ENCODE measurements at regions not wholly inside any gene's neighbourhood (a gene's known extent, or its start where the extent isn't known, plus 50 kb on each side); places are given as distances from the start of the nearest gene placed in this dataset.

GRCh38 chr6:7479801-7480266 lies 61.6 kb upstream of the DSP start:
- BruUV-seq (replicated peaks) = no TSS peak
- Histone ChIP-seq H3K9ac (ENCODE audit: insufficient read depth in 1 of 2, low read depth in 2 of 2, low read length in 2 of 2) (no peak overlapping the region), H3K36me3 (ENCODE audit: control insufficient read depth, insufficient read depth, low read length) (no peaks in the 10 kb centered on the region), H3K9me1 (ENCODE audit: control insufficient read depth, insufficient read depth, low read length) (no peaks in the 10 kb centered on the region), H3K4me2 (ENCODE audit: insufficient read depth, low read length) (peak overlapping the region; percentile 28), H4K20me1 (replicated peaks; ENCODE audit: control insufficient read depth, insufficient read depth, low read length) (no peaks in the 10 kb centered on the region), H2AFZ (ENCODE audit: low read depth, low read length) (0 out of 2 replicates have a peak overlapping the region, but pooled peaks have one; percentile 11), H3K4me1 (replicated peaks in 1 of 2; ENCODE audit: control insufficient read depth in 2 of 2, insufficient read depth in 2 of 2, low read length in 2 of 2) (peaks cover 4 to 5% of the 10 kb centered on the region in 2 experiments; a peak in 1 of 5 replicates), H3K27me3 (ENCODE audit: control insufficient read depth in 2 of 2, insufficient read depth in 2 of 2, low read length in 2 of 2) (peaks cover 33 to 53% of the 10 kb centered on the region in 2 experiments), H3K27ac (ENCODE audit: extremely low read depth, low read depth, low read length) (no peak overlapping the region), H3K79me2 (ENCODE audit: control insufficient read depth, insufficient read depth, low read length) (no peaks in the 10 kb centered on the region), H3K4me3 (no peak overlapping the region), H3K9me3 (replicated peaks; ENCODE audit: control insufficient read depth, insufficient read depth, low read depth, low read length) (no peaks in the 10 kb centered on the region)
- in situ Hi-C loops (cut with MboI) (no loop called here), intact Hi-C loops (cut with micrococcal nuclease) (no loop called here)
- DNase-seq (ENCODE audit: extremely low read depth in 1 of 4, low spot score in 3 of 4) = peak in 1 of 4 experiments; percentile 21
- CTCF ChIA-PET (ENCODE audit: low intra/inter-chr PET ratio) = no interaction called here
- ATAC-seq = peak; percentile 49
- POLR2A ChIA-PET = interaction anchor here (0.6 kb wide), 1 partner anchor 44 kb away, joined by 3 read pairs; no protein-coding TSS in a partner anchor
- 10% methylated on average over 12 of the region's 12 CpGs for WGBS (ENCODE audit: insufficient coverage, low coverage, missing lambda C conversion rate)
- FAIRE-seq = peak; percentile 44
- TF ChIP-seq TOE1 (IDR thresholded peaks at IDR 0.05; ENCODE audit: borderline replicate concordance) (no peak), TOE1 (CRISPR knock-in tag; IDR thresholded peaks at IDR 0.05; ENCODE audit: borderline replicate concordance, low read depth) (no peak), NBN (IDR thresholded peaks at IDR 0.05; ENCODE audit: low read depth) (no peak), E2F3 (CRISPR knock-in tag; IDR thresholded peaks at IDR 0.05) (no peak), ARID2 (IDR thresholded peaks at IDR 0.05) (no peak), FOS (IDR thresholded peaks at IDR 0.05; ENCODE audit: extremely low read depth, insufficient read length) (no peak), ID3 (CRISPR knock-in tag; IDR thresholded peaks at IDR 0.05) (no peak), ID3 (tag; IDR thresholded peaks at IDR 0.05) (no peak), SP2 (IDR thresholded peaks at IDR 0.05; ENCODE audit: extremely low read depth, low read depth, low read length, poor library complexity, severe bottlenecking) (no peak), MEIS2 (IDR thresholded peaks at IDR 0.05; ENCODE audit: partially characterized antibody) (peak; percentile 35), ZFX (CRISPR knock-in tag; IDR thresholded peaks at IDR 0.05) (no peak), HDAC3 (IDR thresholded peaks at IDR 0.05; ENCODE audit: borderline replicate concordance, partially characterized antibody) (no peak), PCBP1 (IDR thresholded peaks at IDR 0.05; ENCODE audit: low read depth, low read length, poor library complexity, severe bottlenecking) (no peak)
- TF ChIP-seq, protein P1, sequence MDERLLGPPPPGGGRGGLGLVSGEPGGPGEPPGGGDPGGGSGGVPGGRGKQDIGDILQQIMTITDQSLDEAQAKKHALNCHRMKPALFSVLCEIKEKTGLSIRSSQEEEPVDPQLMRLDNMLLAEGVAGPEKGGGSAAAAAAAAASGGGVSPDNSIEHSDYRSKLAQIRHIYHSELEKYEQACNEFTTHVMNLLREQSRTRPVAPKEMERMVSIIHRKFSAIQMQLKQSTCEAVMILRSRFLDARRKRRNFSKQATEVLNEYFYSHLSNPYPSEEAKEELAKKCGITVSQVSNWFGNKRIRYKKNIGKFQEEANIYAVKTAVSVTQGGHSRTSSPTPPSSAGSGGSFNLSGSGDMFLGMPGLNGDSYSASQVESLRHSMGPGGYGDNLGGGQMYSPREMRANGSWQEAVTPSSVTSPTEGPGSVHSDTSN (CRISPR knock-in tag; IDR thresholded peaks at IDR 0.05; ENCODE audit: low read depth) = no peak
- TF ChIP-seq, protein P1 (tag; conservative IDR thresholded peaks at IDR 0.05; ENCODE audit: low read depth) = peak; percentile 51; the same call in 1 of the 2 replicates
- TF ChIP-seq, protein P2, sequence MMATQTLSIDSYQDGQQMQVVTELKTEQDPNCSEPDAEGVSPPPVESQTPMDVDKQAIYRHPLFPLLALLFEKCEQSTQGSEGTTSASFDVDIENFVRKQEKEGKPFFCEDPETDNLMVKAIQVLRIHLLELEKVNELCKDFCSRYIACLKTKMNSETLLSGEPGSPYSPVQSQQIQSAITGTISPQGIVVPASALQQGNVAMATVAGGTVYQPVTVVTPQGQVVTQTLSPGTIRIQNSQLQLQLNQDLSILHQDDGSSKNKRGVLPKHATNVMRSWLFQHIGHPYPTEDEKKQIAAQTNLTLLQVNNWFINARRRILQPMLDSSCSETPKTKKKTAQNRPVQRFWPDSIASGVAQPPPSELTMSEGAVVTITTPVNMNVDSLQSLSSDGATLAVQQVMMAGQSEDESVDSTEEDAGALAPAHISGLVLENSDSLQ (IDR thresholded peaks at IDR 0.05) = 0 out of 2 replicates have a peak, but pooled peaks have one; percentile 15
- TF ChIP-seq, protein P3, sequence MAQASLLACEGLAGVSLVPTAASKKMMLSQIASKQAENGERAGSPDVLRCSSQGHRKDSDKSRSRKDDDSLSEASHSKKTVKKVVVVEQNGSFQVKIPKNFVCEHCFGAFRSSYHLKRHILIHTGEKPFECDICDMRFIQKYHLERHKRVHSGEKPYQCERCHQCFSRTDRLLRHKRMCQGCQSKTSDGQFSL (CRISPR knock-in tag; IDR thresholded peaks at IDR 0.05) = no peak
- TF ChIP-seq, protein P3 (tag; IDR thresholded peaks at IDR 0.05) = no peak

Measured in K562 (cell line).